IMR-90 (cell line): ENCODE measurements at regions not wholly inside any gene's neighbourhood (a gene's known extent, or its start where the extent isn't known, plus 50 kb on each side); places are given as distances from the start of the nearest gene placed in this dataset.

Source experiments
- BHLHE40 ChIP-seq: fragments of 150-350 bp; IDR thresholded peaks from 2 replicates; pipeline ENCODE4 v1.6.1; 2016; ENCODE audit warnings: mild to moderate bottlenecking, low read depth, low read length
- CEBPB ChIP-seq: IDR thresholded peaks from 2 replicates; pipeline ENCODE4 v1.6.1; 2012; ENCODE audit warnings: low read depth, low read length, improper control_type of control experiment
- CTCF ChIP-seq: conservative IDR thresholded peaks from 2 replicates; pipeline ENCODE4 v1.5.1; 2012; ENCODE audit warnings: mild to moderate bottlenecking, low read depth, low read length, improper control_type of control experiment
- FOS ChIP-seq: fragments of 150-350 bp; IDR thresholded peaks from 2 replicates; pipeline ENCODE4 v1.6.1; 2016; ENCODE audit warnings: low read depth, low read length
- MAZ ChIP-seq: IDR thresholded peaks from 2 replicates; pipeline ENCODE4 v1.6.1; 2012; ENCODE audit warnings: low read depth, mild to moderate bottlenecking, low read length, improper control_type of control experiment, moderate library complexity, borderline replicate concordance
- NFE2L2 ChIP-seq: fragments of 150-350 bp; IDR thresholded peaks from 2 replicates; pipeline ENCODE4 v1.6.1; 2016; ENCODE audit warnings: low read depth, mild to moderate bottlenecking, low read length
- POLR2A ChIP-seq: IDR thresholded peaks from 2 replicates; pipeline ENCODE4 v1.6.1; 2012; ENCODE audit warnings: mild to moderate bottlenecking, low read depth, low read length
- RAD21 ChIP-seq: IDR thresholded peaks from 2 replicates; pipeline ENCODE4 v1.6.1; 2012; ENCODE audit warnings: low read length, improper control_type of control experiment
- RFX5 ChIP-seq: IDR thresholded peaks from 2 replicates; pipeline ENCODE4 v1.8.0; 2012; ENCODE audit warnings: low read depth, mild to moderate bottlenecking, low read length, moderate library complexity
- SMC3 ChIP-seq: fragments of 150-350 bp; IDR thresholded peaks from 2 replicates; pipeline ENCODE4 v1.6.1; 2016; ENCODE audit warnings: low read depth, mild to moderate bottlenecking, antibody characterized with exemption, low read length, moderate library complexity

GRCh38 chr9:89939181-89939580 is 334.4 kb downstream of the GADD45G start:
- TF ChIP-seq CTCF, result no peak
- no peak for TF ChIP-seq CEBPB
- TF ChIP-seq POLR2A, result no peak
- no peak for TF ChIP-seq FOS
- TF ChIP-seq RFX5, result no peak
- TF ChIP-seq MAZ, result no peak
- TF ChIP-seq RAD21, result no peak
- TF ChIP-seq SMC3, result no peak
- TF ChIP-seq BHLHE40, result no peak
- TF ChIP-seq NFE2L2, result no peak
